Peyer's patch (tissue), 4 donors: ENCODE measurements at regions not wholly inside any gene's neighbourhood (a gene's known extent, or its start where the extent isn't known, plus 50 kb on each side); places are given as distances from the start of the nearest gene placed in this dataset.

Source experiments
- DNase-seq, 3 donors: peaks; one replicate each; pipeline ENCODE4 v3.0.0-alpha.2; 2017 to 2019
- H3K27ac ChIP-seq, 4 donors: fragments of 200-600 bp; sonication (generic); one replicate each; pipeline ENCODE4 v1.5.1; 2016 to 2019
- H3K27me3 ChIP-seq, 2 donors: fragments of 200-600 bp; sonication (generic); one replicate each; pipeline ENCODE4 v1.5.1; 2019
- H3K36me3 ChIP-seq, 3 donors: fragments of 200-600 bp; sonication (generic); one replicate each; pipeline ENCODE4 v1.5.1; 2016 to 2019
- H3K4me1 ChIP-seq, 4 donors: fragments of 200-600 bp; sonication (generic); one replicate each; pipeline ENCODE4 v1.5.1; 2016 to 2019
- H3K4me3 ChIP-seq, 4 donors: fragments of 200-600 bp; sonication (generic); 1 replicate in 3 of 4; 2 replicates in 1 of 4; pipeline ENCODE4 v1.5.1; 2016 to 2019; ENCODE audit warnings: mild to moderate bottlenecking in 1 of 4
- H3K9me3 ChIP-seq, 4 donors: fragments of 200-600 bp; sonication (generic); one replicate each; pipeline ENCODE4 v1.5.1; 2016 to 2019; ENCODE audit warnings: mild to moderate bottlenecking in 1 of 4
- POLR2A ChIP-seq, 2 donors: fragments of 450-650 bp; IDR thresholded peaks; one replicate each; pipeline ENCODE4 v1.5.1; 2017; ENCODE audit warnings: antibody characterized with exemption in 2 of 2, mild to moderate bottlenecking in 2 of 2, moderate library complexity in 2 of 2
- TF ChIP-seq, protein P1 (sequence below), 6 experiments: fragments of 450-650 bp in 4 of 6; fragments of 200-600 bp in 2 of 6; sonication (generic) in 1 of 6; IDR thresholded peaks; one replicate each; pipeline ENCODE4 v1.5.1; 2017 to 2019; ENCODE audit warnings: antibody characterized with exemption in 6 of 6, mild to moderate bottlenecking in 3 of 6, moderate library complexity in 1 of 6

- H3K4me3 ChIP-seq: no peak overlapping the region
- H3K36me3 ChIP-seq: no peaks in the 10 kb centered on the region
- DNase-seq: no peak
- no peaks in the 10 kb centered on the region for H3K9me3 ChIP-seq
- H3K4me1 ChIP-seq: peaks cover 0 to 10% (median 5%) of the 10 kb centered on the region in 4 donors
- TF ChIP-seq, protein P1, sequence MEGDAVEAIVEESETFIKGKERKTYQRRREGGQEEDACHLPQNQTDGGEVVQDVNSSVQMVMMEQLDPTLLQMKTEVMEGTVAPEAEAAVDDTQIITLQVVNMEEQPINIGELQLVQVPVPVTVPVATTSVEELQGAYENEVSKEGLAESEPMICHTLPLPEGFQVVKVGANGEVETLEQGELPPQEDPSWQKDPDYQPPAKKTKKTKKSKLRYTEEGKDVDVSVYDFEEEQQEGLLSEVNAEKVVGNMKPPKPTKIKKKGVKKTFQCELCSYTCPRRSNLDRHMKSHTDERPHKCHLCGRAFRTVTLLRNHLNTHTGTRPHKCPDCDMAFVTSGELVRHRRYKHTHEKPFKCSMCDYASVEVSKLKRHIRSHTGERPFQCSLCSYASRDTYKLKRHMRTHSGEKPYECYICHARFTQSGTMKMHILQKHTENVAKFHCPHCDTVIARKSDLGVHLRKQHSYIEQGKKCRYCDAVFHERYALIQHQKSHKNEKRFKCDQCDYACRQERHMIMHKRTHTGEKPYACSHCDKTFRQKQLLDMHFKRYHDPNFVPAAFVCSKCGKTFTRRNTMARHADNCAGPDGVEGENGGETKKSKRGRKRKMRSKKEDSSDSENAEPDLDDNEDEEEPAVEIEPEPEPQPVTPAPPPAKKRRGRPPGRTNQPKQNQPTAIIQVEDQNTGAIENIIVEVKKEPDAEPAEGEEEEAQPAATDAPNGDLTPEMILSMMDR (IDR thresholded peaks at IDR 0.05): no peak
- TF ChIP-seq POLR2A (IDR thresholded peaks at IDR 0.05): no peak
- no peaks in the 10 kb centered on the region for H3K27me3 ChIP-seq
- no peak overlapping the region for H3K27ac ChIP-seq
Measured at GRCh38 chr10:6343305-6344010, 140.7 kb downstream of the PFKFB3 start.

- Histone ChIP-seq H3K4me3 (no peak overlapping the region), H3K9me3 (no peaks in the 10 kb centered on the region), H3K4me1 (peaks cover 0 to 11% (median 5%) of the 10 kb centered on the region in 4 donors), H3K36me3 (no peaks in the 10 kb centered on the region), H3K27me3 (no peaks in the 10 kb centered on the region), H3K27ac (no peak overlapping the region)
- DNase-seq: no peak
- TF ChIP-seq, protein P1 (IDR thresholded peaks at IDR 0.05): no peak
- TF ChIP-seq POLR2A (IDR thresholded peaks at IDR 0.05): no peak
Measured at GRCh38 chr10:6345404-6345803, 142.7 kb downstream of the PFKFB3 start.

- TF ChIP-seq, protein P1 (IDR thresholded peaks at IDR 0.05): no peak
- no peak for TF ChIP-seq POLR2A (IDR thresholded peaks at IDR 0.05)
- H3K4me1 ChIP-seq: peaks cover 0 to 11% (median 5%) of the 10 kb centered on the region in 4 donors
- DNase-seq: no peak
- no peak overlapping the region for H3K27ac ChIP-seq
- no peak overlapping the region for H3K4me3 ChIP-seq
- no peaks in the 10 kb centered on the region for H3K36me3 ChIP-seq
- no peaks in the 10 kb centered on the region for H3K27me3 ChIP-seq
- H3K9me3 ChIP-seq: no peaks in the 10 kb centered on the region
Measured at GRCh38 chr10:6346631-6347030, 143.9 kb downstream of the PFKFB3 start.

DNA sequence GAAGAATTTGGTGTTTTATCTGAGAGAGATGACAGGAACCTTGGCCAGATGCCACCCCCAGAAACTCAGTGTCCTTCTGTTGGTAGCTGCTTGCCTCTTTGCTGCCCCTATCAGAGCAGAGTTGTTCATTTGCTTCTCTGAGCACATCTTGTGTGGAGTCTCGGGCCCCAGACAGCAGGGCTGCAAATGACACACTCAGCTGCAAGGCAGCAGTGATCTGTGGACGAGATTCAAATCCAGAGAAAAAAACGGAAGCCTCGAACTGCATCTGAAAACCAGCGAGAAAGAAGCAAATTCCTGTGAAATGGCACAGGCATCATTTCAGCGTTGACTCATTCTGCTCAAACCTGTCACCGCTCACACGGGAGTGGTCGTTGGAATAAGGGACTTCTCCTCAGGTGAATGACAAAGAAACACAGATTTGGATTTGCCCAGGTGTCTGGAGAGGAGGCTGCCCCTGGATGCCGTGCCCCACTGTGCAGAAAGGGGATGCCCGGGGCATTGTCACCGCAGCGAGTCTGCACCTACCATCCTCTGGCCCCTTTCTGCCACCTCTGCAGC, 144.7 kb downstream of the PFKFB3 start:
- Histone ChIP-seq H3K36me3 (no peaks in the 10 kb centered on the region), H3K4me1 (peaks cover 0 to 11% (median 5%) of the 10 kb centered on the region in 4 donors), H3K27me3 (no peaks in the 10 kb centered on the region), H3K27ac (peak overlapping the region in 1 of 4 donors; percentile 59), H3K9me3 (no peaks in the 10 kb centered on the region), H3K4me3 (peak overlapping the region in 1 of 4 donors; percentile 25)
- no peak for TF ChIP-seq POLR2A (IDR thresholded peaks at IDR 0.05)
- TF ChIP-seq, protein P1 (IDR thresholded peaks at IDR 0.05): no peak
- DNase-seq: peak in 1 of 3 donors; percentile 38

GRCh38 chr10:6348096-6348874, 145.6 kb downstream of the PFKFB3 start:
- peak in 2 of 3 donors; percentile 88 to 89 for DNase-seq
- Histone ChIP-seq H3K9me3 (no peaks in the 10 kb centered on the region), H3K4me3 (peak overlapping the region in 1 of 4 donors; percentile 25), H3K4me1 (peaks cover 0 to 11% (median 5%) of the 10 kb centered on the region in 4 donors), H3K27ac (peak overlapping the region in 2 of 4 donors; percentile 44 to 59), H3K27me3 (no peaks in the 10 kb centered on the region), H3K36me3 (no peaks in the 10 kb centered on the region)
- TF ChIP-seq POLR2A (IDR thresholded peaks at IDR 0.05): no peak
- TF ChIP-seq, protein P1 (IDR thresholded peaks at IDR 0.05): no peak
